Stimulated activated effector memory CD8-positive, alpha-beta T cell treated with anti-CD3 and anti-CD28 coated beads, Interleukin-12 subunit alpha, Interleukin-12 subunit beta, amount 100 ng/mL, for 72 hours (primary cell): ENCODE measurements at regions not wholly inside any gene's neighbourhood (a gene's known extent, or its start where the extent isn't known, plus 50 kb on each side); places are given as distances from the start of the nearest gene placed in this dataset.

Source experiments
- ATAC-seq: fragments of 150-1000 bp; cut with Tn5 transposase; 2 replicates; pipeline ENCODE4 v1.10.0; 2021
- DNase-seq, 2 donors: peaks; one replicate each; pipeline ENCODE4 v3.0.0; 2021 to 2022; ENCODE audit warnings: low spot score in 2 of 2
- H3K27ac Mint-ChIP-seq: one replicate; pipeline ENCODE4 v1.8.0; 2022; ENCODE audit warnings: mild to moderate bottlenecking, mixed read lengths
- H3K36me3 Mint-ChIP-seq: one replicate; pipeline ENCODE4 v1.8.0; 2022; ENCODE audit warnings: mild to moderate bottlenecking, mixed read lengths
- H3K4me1 Mint-ChIP-seq: one replicate; pipeline ENCODE4 v1.8.0; 2022; ENCODE audit warnings: mixed read lengths
- H3K4me3 Mint-ChIP-seq: one replicate; pipeline ENCODE4 v1.8.0; 2022; ENCODE audit warnings: mild to moderate bottlenecking, mixed read lengths
- H3K9me3 Mint-ChIP-seq: one replicate; pipeline ENCODE4 v1.8.0; 2022; ENCODE audit warnings: mixed read lengths

DNA sequence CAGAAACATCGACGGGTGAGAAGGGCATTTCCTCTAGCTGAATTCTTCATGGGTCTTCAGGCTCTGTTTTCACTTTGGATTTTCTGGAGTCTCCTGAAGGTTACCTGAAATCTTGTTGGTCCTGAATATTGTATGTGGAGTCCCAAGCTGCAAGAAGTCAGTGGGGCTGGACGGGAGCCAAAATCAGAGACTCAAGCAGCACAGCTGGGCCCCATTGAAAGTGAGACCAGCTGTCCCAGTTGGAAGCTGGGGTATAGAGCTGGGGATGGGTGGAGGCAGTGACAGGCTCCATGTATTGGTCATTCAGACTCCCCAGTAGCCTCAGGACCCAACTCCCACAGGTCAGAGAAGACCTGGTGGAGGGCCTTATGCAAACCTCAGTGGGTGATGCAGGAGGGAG is 111.3 kb upstream of the MLN start:
- ATAC-seq (no peak), DNase-seq (no peak)
- Mint-ChIP-seq H3K36me3 (no peaks in the 10 kb centered on the region), H3K4me1 (peaks cover 53% of the 10 kb centered on the region), H3K9me3 (no peaks in the 10 kb centered on the region), H3K27ac (peak overlapping the region; percentile 83), H3K4me3 (peak overlapping the region; percentile 50)

- Mint-ChIP-seq H3K27ac (peak overlapping the region; percentile 83), H3K4me1 (peaks cover 56% of the 10 kb centered on the region), H3K9me3 (no peaks in the 10 kb centered on the region), H3K4me3 (peak overlapping the region; percentile 50), H3K36me3 (no peaks in the 10 kb centered on the region)
- DNase-seq (peak; percentile 17 to 60), ATAC-seq (peak; percentile 82)
These were observed 110.8 kb upstream of the MLN start for GRCh38 chr6:33914645-33915044.

- no peaks in the 10 kb centered on the region for H3K9me3 Mint-ChIP-seq
- DNase-seq, result no peak
- H3K36me3 Mint-ChIP-seq, result peaks cover 8% of the 10 kb centered on the region
- no peak for ATAC-seq
- no peak overlapping the region for H3K4me3 Mint-ChIP-seq
- H3K27ac Mint-ChIP-seq, result peak overlapping the region; percentile 91
- H3K4me1 Mint-ChIP-seq, result peaks cover 64% of the 10 kb centered on the region
These were observed 108.4 kb upstream of the MLN start for GRCh38 chr6:33912195-33912594.

GRCh38 chr6:33911488-33911887 is 107.7 kb upstream of the MLN start:
- no peak overlapping the region for H3K4me3 Mint-ChIP-seq
- no peaks in the 10 kb centered on the region for H3K9me3 Mint-ChIP-seq
- ATAC-seq (no peak), DNase-seq (no peak)
- peak overlapping the region; percentile 91 for H3K27ac Mint-ChIP-seq
- peaks cover 12% of the 10 kb centered on the region for H3K36me3 Mint-ChIP-seq
- peaks cover 71% of the 10 kb centered on the region for H3K4me1 Mint-ChIP-seq

DNA sequence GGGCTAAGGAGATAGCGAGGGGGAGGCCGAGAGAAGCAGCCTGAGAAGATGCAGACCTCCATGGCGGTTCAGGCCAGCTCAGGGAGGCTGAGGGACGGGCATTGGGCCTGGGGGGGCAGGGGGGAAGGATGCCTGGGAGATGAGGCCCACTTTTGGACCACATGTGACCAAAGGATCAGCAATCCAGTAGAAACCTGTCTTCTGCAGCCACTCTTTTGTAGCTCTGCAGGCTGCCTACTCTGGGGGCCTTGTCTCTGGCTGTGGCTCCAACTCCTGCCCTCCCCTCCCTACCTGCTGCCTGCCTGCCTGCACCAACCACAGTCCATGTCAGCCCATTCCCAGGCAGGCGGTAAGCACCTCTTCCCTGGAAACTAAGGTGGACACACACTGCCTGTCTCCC is 106.8 kb upstream of the MLN start:
- ATAC-seq (no peak), DNase-seq (no peak)
- H3K4me3 Mint-ChIP-seq, result no peak overlapping the region
- no peak overlapping the region for H3K27ac Mint-ChIP-seq
- peaks cover 15% of the 10 kb centered on the region for H3K36me3 Mint-ChIP-seq
- H3K4me1 Mint-ChIP-seq, result peaks cover 77% of the 10 kb centered on the region
- no peaks in the 10 kb centered on the region for H3K9me3 Mint-ChIP-seq

GRCh38 chr6:33909737-33910136 is 105.9 kb upstream of the MLN start:
- no peak for ATAC-seq
- H3K4me3 Mint-ChIP-seq, result no peak overlapping the region
- no peak for DNase-seq
- H3K27ac Mint-ChIP-seq, result peak overlapping the region; percentile 10
- H3K4me1 Mint-ChIP-seq, result peaks cover 77% of the 10 kb centered on the region
- H3K9me3 Mint-ChIP-seq, result no peaks in the 10 kb centered on the region
- H3K36me3 Mint-ChIP-seq, result peaks cover 16% of the 10 kb centered on the region

GRCh38 chr6:33908025-33908424 is 104.2 kb upstream of the MLN start:
- Mint-ChIP-seq H3K4me3 (no peak overlapping the region), H3K36me3 (peaks cover 16% of the 10 kb centered on the region), H3K4me1 (peaks cover 77% of the 10 kb centered on the region), H3K27ac (peak overlapping the region; percentile 87), H3K9me3 (no peaks in the 10 kb centered on the region)
- ATAC-seq (no peak), DNase-seq (no peak)

DNA sequence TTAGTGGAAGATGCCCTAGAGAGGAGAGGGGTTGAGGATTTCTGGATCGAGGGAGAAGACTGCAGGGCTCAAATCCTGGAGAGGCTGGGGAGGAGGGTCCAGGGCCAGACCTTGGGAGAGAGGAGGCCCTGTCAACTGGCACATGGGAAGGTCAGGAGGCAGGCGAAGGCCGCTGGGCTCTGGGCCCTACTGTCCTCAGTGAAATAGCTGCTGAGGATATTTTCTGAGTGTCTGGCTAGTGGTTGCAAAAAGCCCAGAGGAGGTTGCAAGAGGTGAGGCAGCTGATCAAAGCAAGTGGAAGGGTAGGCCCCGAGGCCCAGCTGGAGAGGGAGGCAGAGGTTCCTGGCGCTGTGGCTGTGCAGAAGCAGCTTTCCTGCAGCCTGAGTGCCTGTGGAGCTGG is 103.4 kb upstream of the MLN start:
- ATAC-seq, result no peak
- DNase-seq, result no peak
- no peak overlapping the region for H3K4me3 Mint-ChIP-seq
- H3K4me1 Mint-ChIP-seq, result peaks cover 77% of the 10 kb centered on the region
- H3K27ac Mint-ChIP-seq, result peak overlapping the region; percentile 87
- no peaks in the 10 kb centered on the region for H3K9me3 Mint-ChIP-seq
- peaks cover 16% of the 10 kb centered on the region for H3K36me3 Mint-ChIP-seq

- H3K27ac Mint-ChIP-seq, result peak overlapping the region; percentile 87
- no peak for ATAC-seq
- H3K4me3 Mint-ChIP-seq, result peak overlapping the region; percentile 59
These were observed 102.6 kb upstream of the MLN start for GRCh38 chr6:33906439-33906838.

GRCh38 chr6:33905071-33905609 is 101.3 kb upstream of the MLN start:
- peak overlapping the region; percentile 87 for H3K27ac Mint-ChIP-seq
- peak; percentile 64 for ATAC-seq

More at GRCh38 chr6:33906439-33906838, 102.6 kb upstream of the MLN start:
- DNase-seq, result no peak
- Mint-ChIP-seq H3K36me3 (peaks cover 16% of the 10 kb centered on the region), H3K9me3 (no peaks in the 10 kb centered on the region), H3K4me1 (peaks cover 75% of the 10 kb centered on the region)

DNA sequence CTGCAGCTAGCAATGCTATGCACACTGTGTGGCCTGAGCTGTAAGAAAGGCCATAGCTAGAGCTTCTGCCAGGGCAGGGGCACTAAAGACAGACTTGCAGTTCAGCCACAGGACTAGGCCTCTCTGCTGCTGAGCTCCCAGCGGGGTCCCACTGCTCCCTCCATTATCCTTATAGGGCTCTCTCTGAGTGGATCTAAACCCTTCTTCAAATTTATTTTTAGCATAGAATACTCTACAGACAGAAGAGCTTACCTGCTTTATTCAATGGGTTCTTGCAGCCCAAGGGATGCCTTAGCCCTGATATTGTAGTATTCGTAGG is 100.9 kb upstream of the MLN start:
- peaks cover 16% of the 10 kb centered on the region for H3K36me3 Mint-ChIP-seq
- no peak for ATAC-seq
- H3K4me3 Mint-ChIP-seq, result peak overlapping the region; percentile 59
- no peak for DNase-seq
- no peaks in the 10 kb centered on the region for H3K9me3 Mint-ChIP-seq
- H3K4me1 Mint-ChIP-seq, result peaks cover 73% of the 10 kb centered on the region
- H3K27ac Mint-ChIP-seq, result peak overlapping the region; percentile 87

More at GRCh38 chr6:33905071-33905609, 101.3 kb upstream of the MLN start:
- Mint-ChIP-seq H3K4me3 (peak overlapping the region; percentile 59), H3K36me3 (peaks cover 16% of the 10 kb centered on the region), H3K4me1 (peaks cover 75% of the 10 kb centered on the region), H3K9me3 (no peaks in the 10 kb centered on the region)
- peak in 1 of 2 donors; percentile 70 for DNase-seq

GRCh38 chr6:33904050-33904746 is 100.4 kb upstream of the MLN start:
- Mint-ChIP-seq H3K4me3 (peak overlapping the region; percentile 59), H3K9me3 (no peaks in the 10 kb centered on the region), H3K36me3 (peaks cover 15% of the 10 kb centered on the region), H3K27ac (peak overlapping the region; percentile 87), H3K4me1 (peaks cover 74% of the 10 kb centered on the region)
- DNase-seq (peak; percentile 48 to 86), ATAC-seq (peak; percentile 94)

DNA sequence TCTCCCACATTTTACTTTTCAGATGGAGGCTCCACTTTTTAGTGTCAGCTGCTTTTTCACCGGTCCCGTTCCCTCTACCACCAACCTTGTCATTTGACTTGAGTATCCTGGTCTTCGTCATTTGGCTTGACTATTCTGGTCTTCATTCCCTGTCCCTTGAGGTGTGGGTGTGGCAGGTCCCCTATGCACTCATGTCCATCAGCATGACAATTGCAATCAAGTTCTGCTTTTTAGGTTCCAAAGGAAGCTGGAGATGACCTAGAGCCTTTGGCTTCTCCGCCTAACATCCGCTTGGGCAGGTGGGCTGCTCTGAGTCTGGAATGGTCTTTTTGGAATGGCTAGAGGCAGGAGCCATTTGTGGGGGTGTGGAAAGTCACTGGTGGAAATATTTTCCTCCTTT is 99.8 kb upstream of the MLN start:
- Mint-ChIP-seq H3K9me3 (no peaks in the 10 kb centered on the region), H3K36me3 (peaks cover 9% of the 10 kb centered on the region), H3K27ac (peak overlapping the region; percentile 87), H3K4me1 (peaks cover 80% of the 10 kb centered on the region), H3K4me3 (peak overlapping the region; percentile 59)
- DNase-seq (no peak), ATAC-seq (no peak)

DNA sequence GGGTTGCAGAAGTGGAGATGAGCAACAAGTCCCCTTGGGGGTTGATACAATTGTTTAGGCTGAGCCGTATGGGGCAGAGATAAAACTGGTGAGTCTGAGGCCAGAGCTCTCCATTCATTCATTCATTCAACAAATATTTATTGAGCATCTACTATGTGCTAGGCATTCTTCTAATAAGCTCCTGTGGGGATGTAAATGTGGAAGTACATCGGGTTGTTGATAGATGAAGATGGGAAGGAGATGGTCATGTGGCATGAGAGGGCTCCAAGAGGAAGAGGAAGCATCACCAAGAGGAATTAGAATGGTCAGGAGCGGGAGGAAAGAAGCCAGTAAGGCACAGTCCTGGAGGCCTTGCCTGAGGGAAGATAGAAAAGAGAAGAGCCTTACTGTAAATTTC is 98.7 kb upstream of the MLN start:
- Mint-ChIP-seq H3K4me1 (peaks cover 76% of the 10 kb centered on the region), H3K9me3 (no peaks in the 10 kb centered on the region), H3K36me3 (peaks cover 9% of the 10 kb centered on the region), H3K27ac (no peak overlapping the region), H3K4me3 (no peak overlapping the region)
- ATAC-seq (no peak), DNase-seq (no peak)

GRCh38 chr6:33901822-33902456 is 98.1 kb upstream of the MLN start:
- DNase-seq (no peak), ATAC-seq (no peak)
- no peaks in the 10 kb centered on the region for H3K9me3 Mint-ChIP-seq
- H3K36me3 Mint-ChIP-seq, result peaks cover 7% of the 10 kb centered on the region
- H3K4me1 Mint-ChIP-seq, result peaks cover 74% of the 10 kb centered on the region
- no peak overlapping the region for H3K4me3 Mint-ChIP-seq
- H3K27ac Mint-ChIP-seq, result peak overlapping the region; percentile 43

GRCh38 chr6:33898771-33899170 is 95.0 kb upstream of the MLN start:
- H3K36me3 Mint-ChIP-seq, result no peaks in the 10 kb centered on the region
- peaks cover 51% of the 10 kb centered on the region for H3K4me1 Mint-ChIP-seq
- no peaks in the 10 kb centered on the region for H3K9me3 Mint-ChIP-seq
- no peak for ATAC-seq
- DNase-seq, result no peak
- H3K27ac Mint-ChIP-seq, result peak overlapping the region; percentile 15
- H3K4me3 Mint-ChIP-seq, result no peak overlapping the region
